GM18861 (cell line): ENCODE measurements at regions not wholly inside any gene's neighbourhood (a gene's known extent, or its start where the extent isn't known, plus 50 kb on each side); places are given as distances from the start of the nearest gene placed in this dataset.
A peak's percentile ranks its signal among the peaks of the same experiment; 100 is the strongest.

Source experiments
- ATAC-seq: cut with Tn5 transposase; IDR thresholded peaks from one replicate; pipeline ENCODE4 v1.9.1; 2021; ENCODE audit not compliant: unreplicated experiment

GRCh38 chr16:85989863-85990643 is 91.1 kb downstream of the IRF8 start:
- no peak for ATAC-seq

- ATAC-seq: no peak
These were observed 91.9 kb downstream of the IRF8 start for GRCh38 chr16:85990861-85991301.

- no peak for ATAC-seq
These were observed 92.5 kb downstream of the IRF8 start for GRCh38 chr16:85991425-85991824.

GRCh38 chr16:85991856-85992255 is 92.9 kb downstream of the IRF8 start:
- ATAC-seq: no peak

GRCh38 chr16:85992359-85992758 is 93.4 kb downstream of the IRF8 start:
- ATAC-seq: no peak

- no peak for ATAC-seq
These were observed 93.8 kb downstream of the IRF8 start for GRCh38 chr16:85992779-85993178.

- no peak for ATAC-seq
These were observed 95.8 kb downstream of the IRF8 start for GRCh38 chr16:85994492-85995490.

GRCh38 chr16:85995541-85996423 is 96.8 kb downstream of the IRF8 start:
- no peak for ATAC-seq

GRCh38 chr16:85996843-85997242 is 97.9 kb downstream of the IRF8 start:
- ATAC-seq: no peak

- ATAC-seq: no peak
These were observed 99.4 kb downstream of the IRF8 start for GRCh38 chr16:85998171-85998867.

- no peak for ATAC-seq
These were observed 100.1 kb downstream of the IRF8 start for GRCh38 chr16:85998868-85999729.

- ATAC-seq: no peak
These were observed 100.8 kb downstream of the IRF8 start for GRCh38 chr16:85999778-86000177.

GRCh38 chr16:86002178-86002900 is 103.4 kb downstream of the IRF8 start:
- peak; percentile 52 for ATAC-seq

- no peak for ATAC-seq
These were observed 108.6 kb downstream of the IRF8 start for GRCh38 chr16:86007524-86007923.

GRCh38 chr16:86010680-86011141 is 111.7 kb downstream of the IRF8 start:
- ATAC-seq: no peak

GRCh38 chr16:86011532-86011931 is 112.6 kb downstream of the IRF8 start:
- ATAC-seq: no peak

GRCh38 chr16:86012221-86012620 is 113.3 kb downstream of the IRF8 start:
- ATAC-seq: no peak

GRCh38 chr16:86013867-86014266 is 114.9 kb downstream of the IRF8 start:
- no peak for ATAC-seq
